OCI-LY7 (cell line): ENCODE measurements at regions not wholly inside any gene's neighbourhood (a gene's known extent, or its start where the extent isn't known, plus 50 kb on each side); places are given as distances from the start of the nearest gene placed in this dataset.

ENCODE experiments used
- BruUV-seq: library from RNA; stranded (reverse); fragments of 400-500 nt; replicated peaks from 2 replicates; lab custom pipeline; 2021; lab: Mats Ljungman, UMichigan
- CTCF ChIA-PET: fragments of 300-600 bp; sonication (Branson Sonifier 250); formaldehyde crosslinking; loops from one replicate; lab custom pipeline; 2022; ENCODE audit warnings: antibody characterized with exemption; ENCODE audit not compliant: unreplicated experiment; lab: Charles Lee
- POLR2A ChIA-PET: fragments of 300-600 bp; sonication (Branson Sonifier 250); formaldehyde crosslinking; loops from one replicate; lab custom pipeline; 2022; ENCODE audit warnings: antibody characterized with exemption; lab: Charles Lee
- DNase-seq: peaks from one replicate; pipeline ENCODE4 v3.0.0-alpha.2; 2015; ENCODE audit warnings: low spot score
- H2AFZ ChIP-seq: fragments of 200-600 bp; sonication (generic), shearing (Covaris generic); 2 replicates; pipeline ENCODE4 v1.6.1; 2014; ENCODE audit warnings: mild to moderate bottlenecking, antibody characterized with exemption, low read length, moderate library complexity
- H3K27ac ChIP-seq: fragments of 200-600 bp; sonication (generic); 2 replicates; pipeline ENCODE4 v1.5.1; 2014; ENCODE audit warnings: mixed run types, low read depth, mild to moderate bottlenecking, moderate library complexity, low read length, inconsistent platforms; ENCODE audit not compliant: poor library complexity, severe bottlenecking
- H3K36me3 ChIP-seq: fragments of 200-600 bp; sonication (generic); 2 replicates; pipeline ENCODE4 v1.6.1; 2014; ENCODE audit warnings: mild to moderate bottlenecking, antibody characterized with exemption, low read length, moderate library complexity, mixed read lengths; ENCODE audit not compliant: insufficient read depth
- H3K4me1 ChIP-seq: fragments of 200-600 bp; sonication (generic); 2 replicates; pipeline ENCODE4 v1.5.1; 2014; ENCODE audit warnings: mild to moderate bottlenecking, low read length; ENCODE audit not compliant: insufficient read depth, poor library complexity, severe bottlenecking
- H3K4me2 ChIP-seq: fragments of 200-600 bp; sonication (generic); 2 replicates; pipeline ENCODE4 v1.6.1; 2014; ENCODE audit warnings: mild to moderate bottlenecking, low read length
- H3K4me3 ChIP-seq: fragments of 200-600 bp; sonication (generic); 2 replicates; pipeline ENCODE4 v1.5.1; 2014; ENCODE audit warnings: mild to moderate bottlenecking, low read depth, low read length; ENCODE audit not compliant: poor library complexity, severe bottlenecking
- H3K79me2 ChIP-seq: fragments of 200-600 bp; sonication (generic); 2 replicates; pipeline ENCODE4 v1.6.1; 2016; ENCODE audit warnings: low read depth, mild to moderate bottlenecking, low read length, moderate library complexity, mixed read lengths; ENCODE audit not compliant: insufficient read depth
- H3K9me2 ChIP-seq: fragments of 200-600 bp; sonication (generic); 2 replicates; pipeline ENCODE4 v1.6.1; 2016; ENCODE audit warnings: mild to moderate bottlenecking, low read length, mixed read lengths; ENCODE audit not compliant: insufficient read depth
- H3K9me3 ChIP-seq: fragments of 200-600 bp; sonication (generic); 2 replicates; pipeline ENCODE4 v1.6.1; 2014; ENCODE audit warnings: mild to moderate bottlenecking, mixed run types, low read length, mixed read lengths
- H4K20me1 ChIP-seq: fragments of 200-600 bp; sonication (generic); 2 replicates; pipeline ENCODE4 v1.6.1; 2014; ENCODE audit warnings: mild to moderate bottlenecking, antibody characterized with exemption, low read length, moderate library complexity, mixed read lengths; ENCODE audit not compliant: insufficient read depth
- EZH2phosphoT487 ChIP-seq: fragments of 200-600 bp; sonication (generic); IDR thresholded peaks from 2 replicates; pipeline ENCODE4 v1.6.1; 2018; ENCODE audit warnings: low read depth, borderline replicate concordance, mild to moderate bottlenecking, mixed run types, antibody characterized with exemption, low read length, moderate library complexity, mixed read lengths
- intact Hi-C: fragments of 100-400 bp; cut with micrococcal nuclease; formaldehyde crosslinking; loops from one replicate; pipeline ENCODE4 v1.10.0; 2022; ENCODE audit not compliant: unreplicated experiment
- TF ChIP-seq, protein P1 (sequence below): fragments of 200-600 bp; sonication (generic); conservative IDR thresholded peaks from 2 replicates; pipeline ENCODE4 v1.5.1; 2014; ENCODE audit warnings: mild to moderate bottlenecking, antibody characterized with exemption, low read length, moderate library complexity, mixed read lengths

DNA sequence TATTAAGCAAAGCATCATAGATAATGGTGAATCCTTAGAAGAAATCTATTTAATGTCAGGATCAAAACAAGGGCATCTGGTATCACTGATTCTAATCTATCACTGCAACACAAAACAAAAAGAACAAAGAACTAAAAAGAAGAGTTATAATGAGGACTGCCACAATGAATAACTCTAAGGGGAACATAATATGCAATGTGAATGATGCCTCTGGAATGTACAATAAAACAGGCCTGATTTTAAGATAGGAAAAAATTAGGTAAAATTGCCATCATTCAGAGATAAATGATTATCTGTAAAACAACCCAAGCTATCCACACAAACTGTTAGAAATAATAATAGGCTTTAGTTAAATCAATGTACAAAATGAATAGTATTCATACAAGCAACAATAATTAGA, 936.7 kb upstream of the CITED2 start:
- Histone ChIP-seq H3K9me3 (no peaks in the 10 kb centered on the region), H4K20me1 (no peaks in the 10 kb centered on the region), H3K9me2 (no peaks in the 10 kb centered on the region), H2AFZ (no peak overlapping the region), H3K4me1 (no peaks in the 10 kb centered on the region), H3K36me3 (no peaks in the 10 kb centered on the region), H3K4me2 (no peak overlapping the region), H3K27ac (no peak overlapping the region), H3K4me3 (no peak overlapping the region), H3K79me2 (no peaks in the 10 kb centered on the region)
- DNase-seq, result no peak
- intact Hi-C loops, result no loop called here
- CTCF ChIA-PET, result no interaction called here
- TF ChIP-seq EZH2phosphoT487, result no peak
- TF ChIP-seq, protein P1, sequence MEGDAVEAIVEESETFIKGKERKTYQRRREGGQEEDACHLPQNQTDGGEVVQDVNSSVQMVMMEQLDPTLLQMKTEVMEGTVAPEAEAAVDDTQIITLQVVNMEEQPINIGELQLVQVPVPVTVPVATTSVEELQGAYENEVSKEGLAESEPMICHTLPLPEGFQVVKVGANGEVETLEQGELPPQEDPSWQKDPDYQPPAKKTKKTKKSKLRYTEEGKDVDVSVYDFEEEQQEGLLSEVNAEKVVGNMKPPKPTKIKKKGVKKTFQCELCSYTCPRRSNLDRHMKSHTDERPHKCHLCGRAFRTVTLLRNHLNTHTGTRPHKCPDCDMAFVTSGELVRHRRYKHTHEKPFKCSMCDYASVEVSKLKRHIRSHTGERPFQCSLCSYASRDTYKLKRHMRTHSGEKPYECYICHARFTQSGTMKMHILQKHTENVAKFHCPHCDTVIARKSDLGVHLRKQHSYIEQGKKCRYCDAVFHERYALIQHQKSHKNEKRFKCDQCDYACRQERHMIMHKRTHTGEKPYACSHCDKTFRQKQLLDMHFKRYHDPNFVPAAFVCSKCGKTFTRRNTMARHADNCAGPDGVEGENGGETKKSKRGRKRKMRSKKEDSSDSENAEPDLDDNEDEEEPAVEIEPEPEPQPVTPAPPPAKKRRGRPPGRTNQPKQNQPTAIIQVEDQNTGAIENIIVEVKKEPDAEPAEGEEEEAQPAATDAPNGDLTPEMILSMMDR, result no peak
- POLR2A ChIA-PET, result interaction anchor here (0.6 kb wide), 1 partner anchor 1291 kb away, joined by 5 read pairs; no protein-coding TSS in a partner anchor
- no TSS peak for BruUV-seq

DNA sequence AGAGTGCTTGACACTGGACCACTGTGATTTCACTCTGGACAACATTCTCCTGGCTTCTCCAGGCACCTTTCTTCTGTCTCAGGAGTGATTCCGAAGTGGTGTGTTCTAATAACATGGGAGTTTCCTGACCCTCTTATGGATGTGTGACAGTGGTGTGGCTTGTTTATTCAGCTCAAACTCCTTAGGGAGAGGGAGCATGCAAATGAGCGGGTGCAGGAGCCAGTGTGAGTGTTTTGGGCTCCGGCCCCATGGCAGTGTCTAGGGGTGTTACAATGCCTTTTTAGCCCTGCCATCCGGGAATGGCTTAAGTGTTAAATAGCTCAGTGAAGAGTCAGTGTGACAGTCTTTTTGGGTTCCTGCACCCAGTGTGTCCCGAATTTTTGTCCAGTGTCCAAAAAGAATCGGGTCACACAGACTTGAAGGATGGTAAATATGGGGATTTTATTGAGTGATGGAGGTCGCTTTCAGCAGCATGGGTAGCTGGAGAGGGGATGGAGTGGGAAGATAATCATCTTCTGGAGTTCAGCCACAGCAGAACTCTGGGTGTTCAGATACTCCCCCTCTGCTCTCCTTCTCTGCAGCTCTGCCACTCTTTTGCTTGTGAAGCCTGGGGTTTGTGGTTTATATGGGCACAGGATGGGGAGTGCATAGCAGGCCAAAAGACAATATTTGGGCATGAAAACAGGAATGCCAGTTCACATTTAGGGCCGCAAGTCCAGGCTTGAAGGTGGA, 928.9 kb upstream of the CITED2 start:
- Histone ChIP-seq H3K36me3 (no peaks in the 10 kb centered on the region), H3K4me2 (no peak overlapping the region), H3K9me3 (no peaks in the 10 kb centered on the region), H3K9me2 (no peaks in the 10 kb centered on the region), H3K4me1 (no peaks in the 10 kb centered on the region), H2AFZ (no peak overlapping the region), H4K20me1 (no peaks in the 10 kb centered on the region), H3K4me3 (no peak overlapping the region), H3K27ac (no peak overlapping the region), H3K79me2 (no peaks in the 10 kb centered on the region)
- DNase-seq, result no peak
- intact Hi-C loops, result no loop called here
- TF ChIP-seq EZH2phosphoT487, result no peak
- TF ChIP-seq, protein P1, result no peak
- BruUV-seq, result no TSS peak
- CTCF ChIA-PET, result no interaction called here
- POLR2A ChIA-PET, result no interaction called here

DNA sequence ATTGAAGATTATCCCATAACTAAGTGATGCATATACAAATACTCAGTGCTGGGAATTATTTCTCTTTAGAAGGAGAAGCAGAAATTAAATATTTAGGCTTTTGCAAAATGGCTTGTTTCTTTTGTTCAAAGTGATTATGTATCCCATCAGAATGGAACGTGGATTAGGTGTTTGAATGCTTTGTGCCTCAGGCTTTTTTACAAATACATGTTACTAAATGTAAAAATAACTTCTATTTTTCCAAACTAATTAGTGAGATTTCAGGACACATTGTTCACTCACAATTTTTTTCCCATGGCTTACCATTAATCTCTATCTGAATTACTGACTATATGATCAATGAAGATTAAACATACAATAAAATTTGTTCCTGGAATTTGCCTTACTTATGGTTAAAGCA, 925.9 kb upstream of the CITED2 start:
- CTCF ChIA-PET, result no interaction called here
- Histone ChIP-seq H3K9me3 (no peaks in the 10 kb centered on the region), H3K4me2 (no peak overlapping the region), H3K27ac (no peak overlapping the region), H3K79me2 (no peaks in the 10 kb centered on the region), H3K9me2 (no peaks in the 10 kb centered on the region), H3K4me3 (no peak overlapping the region), H3K36me3 (no peaks in the 10 kb centered on the region), H2AFZ (no peak overlapping the region), H4K20me1 (no peaks in the 10 kb centered on the region), H3K4me1 (no peaks in the 10 kb centered on the region)
- intact Hi-C loops, result no loop called here
- no peak for DNase-seq
- BruUV-seq, result no TSS peak
- TF ChIP-seq, protein P1, result no peak
- no peak for TF ChIP-seq EZH2phosphoT487
- POLR2A ChIA-PET, result interaction anchor here (0.6 to 0.8 kb wide), 2 partner anchors 478 to 1824 kb away, joined by 3 to 4 read pairs; no protein-coding TSS in a partner anchor
